IMR-90 (cell line): ENCODE measurements at regions not wholly inside any gene's neighbourhood (a gene's known extent, or its start where the extent isn't known, plus 50 kb on each side); places are given as distances from the start of the nearest gene placed in this dataset.

Source experiments
- ATAC-seq: fragments of 200-7000 bp; cut with Tn5 transposase; 2 replicates; pipeline ENCODE4 v1.9.1; 2020; ENCODE audit warnings: low read depth, mild to moderate bottlenecking, moderate library complexity
- BruUV-seq: library from RNA; stranded (reverse); fragments of 400-500 nt; replicated peaks from 2 replicates; lab custom pipeline; 2021; lab: Mats Ljungman, UMichigan
- CTCF ChIA-PET: fragments of 300-600 bp; formaldehyde crosslinking; extraction: SDS; loops from one replicate; lab custom pipeline; 2021; ENCODE audit warnings: antibody characterized with exemption; lab: Yijun Ruan, JAX
- POLR2A ChIA-PET: fragments of 300-600 bp; sonication (Branson Sonifier 250); formaldehyde crosslinking; loops from one replicate; lab custom pipeline; 2022; ENCODE audit warnings: antibody characterized with exemption; ENCODE audit not compliant: unreplicated experiment; lab: Charles Lee
- DNase-seq: peaks from one replicate; pipeline ENCODE4 v3.0.0; 2013
- H2AFZ ChIP-seq: replicated peaks from 2 replicates; pipeline ENCODE3; 2013; ENCODE audit warnings: low read length, mild to moderate bottlenecking; ENCODE audit not compliant: poor library complexity
- H2AK5ac ChIP-seq: 2 replicates; pipeline ENCODE4 v1.6.1; 2013; ENCODE audit warnings: low read depth, low read length, inconsistent platforms
- H2AK9ac ChIP-seq: replicated peaks from 2 replicates; pipeline ENCODE3; 2013; ENCODE audit warnings: mild to moderate bottlenecking, low read depth, low read length, moderate library complexity; ENCODE audit not compliant: poor library complexity
- H2BK120ac ChIP-seq: 2 replicates; pipeline ENCODE4 v1.6.1; 2013; ENCODE audit warnings: low read depth, low read length, inconsistent platforms
- H2BK15ac ChIP-seq: 3 replicates; pipeline ENCODE4 v1.6.1; 2013; ENCODE audit warnings: low read depth, low read length, inconsistent platforms
- H2BK20ac ChIP-seq: 2 replicates; pipeline ENCODE4 v1.6.1; 2013; ENCODE audit warnings: low read depth, mild to moderate bottlenecking, inconsistent platforms, low read length, moderate library complexity
- H2BK5ac ChIP-seq: 2 replicates; pipeline ENCODE4 v1.6.1; 2013; ENCODE audit warnings: mild to moderate bottlenecking, low read depth, low read length, inconsistent platforms; ENCODE audit not compliant: poor library complexity, severe bottlenecking
- H3K14ac ChIP-seq: replicated peaks from 2 replicates; pipeline ENCODE4 v1.6.1; 2013; ENCODE audit warnings: low read depth, low read length, inconsistent platforms
- H3K18ac ChIP-seq: 2 replicates; pipeline ENCODE4 v1.6.1; 2013; ENCODE audit warnings: low read depth, low read length, control low read depth
- H3K23ac ChIP-seq: 2 replicates; pipeline ENCODE4 v1.6.1; 2013; ENCODE audit warnings: low read depth, low read length, inconsistent platforms
- H3K27ac ChIP-seq: 2 replicates; pipeline ENCODE4 v1.5.1; 2013; ENCODE audit warnings: mild to moderate bottlenecking, control low read depth, low read length; ENCODE audit not compliant: insufficient read depth
- H3K27me3 ChIP-seq: 2 replicates; pipeline ENCODE4 v1.6.1; 2013; ENCODE audit warnings: low read length; ENCODE audit not compliant: control insufficient read depth, insufficient read depth
- H3K36me3 ChIP-seq: 2 replicates; pipeline ENCODE4 v1.6.1; 2013; ENCODE audit warnings: low read length, mixed read lengths; ENCODE audit not compliant: control insufficient read depth, insufficient read depth
- H3K4ac ChIP-seq: 2 replicates; pipeline ENCODE4 v1.6.1; 2013; ENCODE audit warnings: low read depth, low read length, inconsistent platforms
- H3K4me1 ChIP-seq: 2 replicates; pipeline ENCODE4 v1.6.1; 2013; ENCODE audit warnings: low read length, mixed read lengths; ENCODE audit not compliant: control insufficient read depth, insufficient read depth
- H3K4me2 ChIP-seq: 2 replicates; pipeline ENCODE4 v1.6.1; 2013; ENCODE audit warnings: low read depth, mild to moderate bottlenecking, control low read depth, low read length, moderate library complexity
- H3K4me3 ChIP-seq: 2 replicates; pipeline ENCODE4 v1.5.1; 2013; ENCODE audit warnings: low read depth, mild to moderate bottlenecking, control low read depth, low read length, moderate library complexity; ENCODE audit not compliant: insufficient read depth
- H3K56ac ChIP-seq: 2 replicates; pipeline ENCODE4 v1.6.1; 2013; ENCODE audit warnings: low read length, inconsistent platforms; ENCODE audit not compliant: insufficient read depth; ENCODE audit errors: extremely low read depth
- H3K79me1 ChIP-seq, 2 experiments: 2 replicates each; pipeline ENCODE4 v1.6.1; 2013; ENCODE audit warnings: low read length in 2 of 2, inconsistent platforms in 1 of 2, low read depth in 1 of 2
- H3K9ac ChIP-seq: 2 replicates; pipeline ENCODE4 v1.6.1; 2013; ENCODE audit warnings: low read depth, low read length, control low read depth
- H3K9me1 ChIP-seq: 2 replicates; pipeline ENCODE4 v1.6.1; 2013; ENCODE audit warnings: low read length, inconsistent platforms; ENCODE audit not compliant: insufficient read depth
- H3K9me3 ChIP-seq: 2 replicates; pipeline ENCODE4 v1.6.1; 2013; ENCODE audit warnings: low read length; ENCODE audit not compliant: control insufficient read depth, insufficient read depth
- H4K20me1 ChIP-seq: 2 replicates; pipeline ENCODE4 v1.6.1; 2013; ENCODE audit warnings: low read length, inconsistent platforms; ENCODE audit not compliant: insufficient read depth
- H4K5ac ChIP-seq: 2 replicates; pipeline ENCODE4 v1.6.1; 2013; ENCODE audit warnings: mild to moderate bottlenecking, low read depth, low read length, control low read depth
- H4K8ac ChIP-seq, 2 experiments: 2 replicates each; pipeline ENCODE4 v1.6.1; 2013; ENCODE audit warnings: low read depth in 2 of 2, low read length in 2 of 2, control low read depth in 1 of 2, inconsistent platforms in 1 of 2
- H4K91ac ChIP-seq: 2 replicates; pipeline ENCODE4 v1.6.1; 2013; ENCODE audit warnings: low read depth, low read length, inconsistent platforms; ENCODE audit not compliant: insufficient read depth
- CEBPB ChIP-seq: IDR thresholded peaks from 2 replicates; pipeline ENCODE4 v1.6.1; 2012; ENCODE audit warnings: low read depth, low read length, improper control_type of control experiment
- CTCF ChIP-seq: conservative IDR thresholded peaks from 2 replicates; pipeline ENCODE4 v1.5.1; 2012; ENCODE audit warnings: mild to moderate bottlenecking, low read depth, low read length, improper control_type of control experiment
- POLR2A ChIP-seq: IDR thresholded peaks from 2 replicates; pipeline ENCODE4 v1.6.1; 2012; ENCODE audit warnings: mild to moderate bottlenecking, low read depth, low read length
- USF2 ChIP-seq: fragments of 150-350 bp; IDR thresholded peaks from 2 replicates; pipeline ENCODE4 v1.6.1; 2017; ENCODE audit warnings: mild to moderate bottlenecking, antibody characterized with exemption, low read length, low read depth
- WGBS, 2 experiments: methylation state at CpG; one replicate each; pipeline versions ENCODE4 v1.1.5 to v1.1.7; 2013; ENCODE audit warnings: missing lambda C conversion rate in 2 of 2; ENCODE audit not compliant: insufficient read length in 1 of 2; ENCODE audit errors: extremely low coverage in 2 of 2; 5-methylcytosine and 5-hydroxymethylcytosine counted together
- dilution Hi-C: fragments of 300-500 bp; cut with HindIII; formaldehyde crosslinking; loops from one replicate; pipeline ENCODE4 v1.14.3; 2018; ENCODE audit warnings: low sequenced_read_pairs; ENCODE audit not compliant: unreplicated experiment
- in situ Hi-C: fragments of 300-500 bp; cut with MboI; formaldehyde crosslinking; loops from 3 replicates; pipeline ENCODE4 v1.14.3; 2019; ENCODE audit warnings: low sequenced_read_pairs, inconsistent platforms, mixed read lengths
- intact Hi-C: fragments of 100-400 bp; cut with micrococcal nuclease; formaldehyde crosslinking; loops from 2 replicates; pipeline ENCODE4 v1.10.0; 2022

- H3K4ac ChIP-seq, result no peak overlapping the region
- no peak overlapping the region for H2AK9ac ChIP-seq
- peaks cover 6% of the 10 kb centered on the region for H3K27me3 ChIP-seq
- no TSS peak for BruUV-seq
- no peak overlapping the region for H2BK20ac ChIP-seq
- H3K9ac ChIP-seq, result no peak overlapping the region
- H4K20me1 ChIP-seq, result no peaks in the 10 kb centered on the region
- H3K4me1 ChIP-seq, result no peaks in the 10 kb centered on the region
- no peaks in the 10 kb centered on the region for H3K9me1 ChIP-seq
- ATAC-seq, result no peak
- ChIA-PET CTCF (interaction anchor here (0.6 to 1.1 kb wide), 2 partner anchors 621 to 1186 kb away, joined by 3 to 4 read pairs; no protein-coding TSS in a partner anchor), POLR2A (no interaction called here)
- dilution Hi-C loops, result no loop called here
- in situ Hi-C loops, result loop anchor here (25.0 kb wide), 1 partner anchor 427 kb away; the partner anchor contains the start of gene PCSK2
- H3K9me3 ChIP-seq, result no peaks in the 10 kb centered on the region; the same call in 1 of the 2 replicates
- H3K4me3 ChIP-seq, result no peak overlapping the region
- DNase-seq, result no peak
- H2AK5ac ChIP-seq, result no peak overlapping the region
- H4K8ac ChIP-seq, result no peak overlapping the region
- no peak overlapping the region for H4K5ac ChIP-seq
- WGBS, 2 experiments, result no CpG with 5 or more reads among the region's 3 CpGs
- no peak overlapping the region for H2BK5ac ChIP-seq
- no peak overlapping the region for H2AFZ ChIP-seq
- H3K4me2 ChIP-seq, result no peak overlapping the region
- no peak overlapping the region for H4K91ac ChIP-seq
- H3K14ac ChIP-seq, result no peak overlapping the region
- H3K27ac ChIP-seq, result no peak overlapping the region
- H3K18ac ChIP-seq, result no peak overlapping the region
- TF ChIP-seq CTCF (no peak), USF2 (no peak), CEBPB (no peak), POLR2A (no peak)
- H2BK120ac ChIP-seq, result no peak overlapping the region
- H3K56ac ChIP-seq, result no peak overlapping the region
- H3K23ac ChIP-seq, result no peak overlapping the region
- no peaks in the 10 kb centered on the region for H3K79me1 ChIP-seq
- intact Hi-C loops, result no loop called here
- H3K36me3 ChIP-seq, result no peaks in the 10 kb centered on the region
- H2BK15ac ChIP-seq, result no peak overlapping the region
Observed at GRCh38 chr20:16810216-16810615, 62.1 kb downstream of the OTOR start.
